KMS-11 (cell line): ENCODE measurements at regions not wholly inside any gene's neighbourhood (a gene's known extent, or its start where the extent isn't known, plus 50 kb on each side); places are given as distances from the start of the nearest gene placed in this dataset.

ENCODE experiments used
- H2AFZ ChIP-seq: fragments of 200-600 bp; sonication (generic); 2 replicates; pipeline ENCODE4 v1.6.1; 2016; ENCODE audit warnings: antibody characterized with exemption, mixed run types, low read depth
- H3K27ac ChIP-seq: fragments of 200-600 bp; sonication (generic); 2 replicates; pipeline ENCODE4 v1.6.1; 2016; ENCODE audit warnings: mild to moderate bottlenecking, mixed run types
- H3K27me3 ChIP-seq: fragments of 200-600 bp; sonication (generic); 2 replicates; pipeline ENCODE4 v1.6.1; 2017; ENCODE audit warnings: mild to moderate bottlenecking, low read depth, mixed run types, moderate library complexity; ENCODE audit not compliant: insufficient read depth
- H3K36me3 ChIP-seq: fragments of 200-600 bp; sonication (generic); 2 replicates; pipeline ENCODE4 v1.6.1; 2017; ENCODE audit warnings: mild to moderate bottlenecking, mixed run types; ENCODE audit not compliant: insufficient read depth
- H3K4me1 ChIP-seq: fragments of 200-600 bp; sonication (generic); 2 replicates; pipeline ENCODE4 v1.6.1; 2016; ENCODE audit warnings: mild to moderate bottlenecking, low read depth, mixed run types; ENCODE audit not compliant: poor library complexity, severe bottlenecking
- H3K4me2 ChIP-seq: fragments of 200-600 bp; sonication (generic); 2 replicates; pipeline ENCODE4 v1.7.0; 2016; ENCODE audit warnings: mild to moderate bottlenecking, mixed run types
- H3K4me3 ChIP-seq: fragments of 200-600 bp; sonication (generic); IDR thresholded peaks from 2 replicates; pipeline ENCODE4 v1.6.1; 2017; ENCODE audit warnings: low read depth, low read length, mixed read lengths; ENCODE audit not compliant: insufficient read depth
- H3K79me2 ChIP-seq: fragments of 200-600 bp; sonication (generic); 2 replicates; pipeline ENCODE4 v1.6.1; 2016; ENCODE audit warnings: low read depth, mixed run types; ENCODE audit not compliant: insufficient read depth
- H3K9ac ChIP-seq: fragments of 200-600 bp; sonication (generic); 2 replicates; pipeline ENCODE4 v1.6.1; 2016; ENCODE audit warnings: mild to moderate bottlenecking, mixed run types
- H4K20me1 ChIP-seq: fragments of 200-600 bp; sonication (generic); 2 replicates; pipeline ENCODE4 v1.6.1; 2016; ENCODE audit warnings: mild to moderate bottlenecking, mixed run types; ENCODE audit not compliant: insufficient read depth
- TF ChIP-seq, protein P1 (sequence below): fragments of 200-600 bp; sonication (generic); conservative IDR thresholded peaks from 2 replicates; pipeline ENCODE4 v1.6.1; 2017; ENCODE audit warnings: low read depth, mild to moderate bottlenecking, antibody characterized with exemption, low read length, moderate library complexity, mixed read lengths

GRCh38 chr12:67111182-67111581, 158.0 kb upstream of the CAND1 start:
- H3K27ac ChIP-seq = no peak overlapping the region
- H3K4me3 ChIP-seq = no peak overlapping the region

DNA sequence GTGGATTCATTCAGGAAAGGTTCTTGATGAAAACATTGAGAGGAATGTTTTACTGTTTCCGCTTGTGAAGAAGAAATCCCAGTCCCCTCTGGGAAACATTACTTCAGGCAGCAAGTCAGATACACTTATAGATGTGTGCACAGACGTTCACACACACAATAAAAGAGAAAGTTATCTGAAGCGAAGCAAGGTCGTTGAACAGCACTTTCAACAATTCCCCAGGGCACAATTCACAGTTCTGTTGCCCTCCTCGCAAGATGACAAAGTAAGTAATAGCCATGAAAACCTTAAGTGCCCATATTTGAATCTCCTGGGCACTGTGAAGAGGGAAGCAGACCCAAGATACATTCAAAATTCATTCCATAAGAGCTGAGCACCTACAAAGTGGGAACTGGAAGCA, 156.6 kb upstream of the CAND1 start:
- Histone ChIP-seq H3K27ac (no peak overlapping the region), H3K4me3 (no peak overlapping the region), H3K9ac (no peak overlapping the region), H3K4me1 (no peaks in the 10 kb centered on the region), H3K79me2 (no peaks in the 10 kb centered on the region), H4K20me1 (no peaks in the 10 kb centered on the region), H3K27me3 (no peaks in the 10 kb centered on the region), H3K36me3 (no peaks in the 10 kb centered on the region), H3K4me2 (no peak overlapping the region), H2AFZ (no peak overlapping the region)
- TF ChIP-seq, protein P1, sequence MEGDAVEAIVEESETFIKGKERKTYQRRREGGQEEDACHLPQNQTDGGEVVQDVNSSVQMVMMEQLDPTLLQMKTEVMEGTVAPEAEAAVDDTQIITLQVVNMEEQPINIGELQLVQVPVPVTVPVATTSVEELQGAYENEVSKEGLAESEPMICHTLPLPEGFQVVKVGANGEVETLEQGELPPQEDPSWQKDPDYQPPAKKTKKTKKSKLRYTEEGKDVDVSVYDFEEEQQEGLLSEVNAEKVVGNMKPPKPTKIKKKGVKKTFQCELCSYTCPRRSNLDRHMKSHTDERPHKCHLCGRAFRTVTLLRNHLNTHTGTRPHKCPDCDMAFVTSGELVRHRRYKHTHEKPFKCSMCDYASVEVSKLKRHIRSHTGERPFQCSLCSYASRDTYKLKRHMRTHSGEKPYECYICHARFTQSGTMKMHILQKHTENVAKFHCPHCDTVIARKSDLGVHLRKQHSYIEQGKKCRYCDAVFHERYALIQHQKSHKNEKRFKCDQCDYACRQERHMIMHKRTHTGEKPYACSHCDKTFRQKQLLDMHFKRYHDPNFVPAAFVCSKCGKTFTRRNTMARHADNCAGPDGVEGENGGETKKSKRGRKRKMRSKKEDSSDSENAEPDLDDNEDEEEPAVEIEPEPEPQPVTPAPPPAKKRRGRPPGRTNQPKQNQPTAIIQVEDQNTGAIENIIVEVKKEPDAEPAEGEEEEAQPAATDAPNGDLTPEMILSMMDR = no peak

More at GRCh38 chr12:67111182-67111581, 158.0 kb upstream of the CAND1 start:
- no peak overlapping the region for H3K4me2 ChIP-seq
- TF ChIP-seq, protein P1 = no peak
- no peaks in the 10 kb centered on the region for H4K20me1 ChIP-seq
- no peaks in the 10 kb centered on the region for H3K36me3 ChIP-seq
- H3K79me2 ChIP-seq = no peaks in the 10 kb centered on the region
- H3K4me1 ChIP-seq = no peaks in the 10 kb centered on the region
- H2AFZ ChIP-seq = no peak overlapping the region
- H3K27me3 ChIP-seq = no peaks in the 10 kb centered on the region
- no peak overlapping the region for H3K9ac ChIP-seq

DNA sequence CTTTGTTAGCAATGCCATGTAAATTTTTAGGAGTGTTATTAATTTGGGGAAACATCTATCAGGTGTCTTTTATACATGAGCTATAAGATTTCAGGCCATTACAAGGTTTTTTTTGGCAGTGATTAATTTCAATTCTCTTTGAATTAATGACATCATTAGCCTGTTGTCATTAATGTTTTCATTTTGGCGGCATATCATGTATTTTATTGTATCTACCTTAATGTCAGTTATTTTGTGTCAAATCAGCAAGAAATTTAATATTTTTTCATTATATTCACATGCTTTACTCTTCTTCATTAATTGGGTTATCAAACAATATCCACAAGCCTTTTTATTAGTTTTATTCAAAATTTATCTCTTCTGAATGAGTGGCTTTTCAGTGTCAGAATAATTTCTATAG, 153.0 kb upstream of the CAND1 start:
- H3K27me3 ChIP-seq = no peaks in the 10 kb centered on the region
- no peak overlapping the region for H2AFZ ChIP-seq
- H3K36me3 ChIP-seq = no peaks in the 10 kb centered on the region
- H4K20me1 ChIP-seq = no peaks in the 10 kb centered on the region
- H3K4me2 ChIP-seq = no peak overlapping the region
- H3K9ac ChIP-seq = no peak overlapping the region
- TF ChIP-seq, protein P1 = no peak
- no peaks in the 10 kb centered on the region for H3K79me2 ChIP-seq
- H3K4me1 ChIP-seq = no peaks in the 10 kb centered on the region
- no peak overlapping the region for H3K27ac ChIP-seq
- no peak overlapping the region for H3K4me3 ChIP-seq

DNA sequence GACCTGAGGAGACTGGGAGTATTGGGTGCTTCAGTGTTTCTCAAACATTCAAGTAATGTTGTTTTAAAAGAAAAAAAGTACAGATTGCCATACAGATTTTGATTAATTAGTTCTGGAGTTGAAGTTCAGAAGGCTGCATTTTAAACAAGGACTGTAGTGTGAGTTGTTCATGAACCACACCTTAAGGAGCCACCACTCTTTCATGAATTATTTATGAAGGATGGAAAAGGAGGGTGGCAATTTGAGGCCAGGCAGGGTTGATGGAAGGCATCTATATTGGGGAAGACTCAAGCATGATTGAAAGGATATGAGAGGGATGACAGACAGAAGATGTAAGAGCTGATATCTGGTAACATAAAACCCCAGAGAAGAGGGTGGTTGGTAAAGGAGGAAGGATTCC, 146.6 kb upstream of the CAND1 start:
- Histone ChIP-seq H3K4me3 (no peak overlapping the region), H2AFZ (no peak overlapping the region), H3K36me3 (no peaks in the 10 kb centered on the region), H3K79me2 (no peaks in the 10 kb centered on the region), H3K27ac (no peak overlapping the region), H3K4me2 (no peak overlapping the region), H3K27me3 (no peaks in the 10 kb centered on the region), H3K9ac (no peak overlapping the region), H4K20me1 (no peaks in the 10 kb centered on the region), H3K4me1 (no peaks in the 10 kb centered on the region)
- TF ChIP-seq, protein P1 = no peak
